ENCODE measurements at regions not wholly inside any gene's neighbourhood (a gene's known extent, or its start where the extent isn't known, plus 50 kb on each side); places are given as distances from the start of the nearest gene placed in this dataset.

- no peak overlapping the region for H3K27ac ChIP-seq (ENCODE audit: low read length)
- no peaks in the 10 kb centered on the region for H3K4me1 ChIP-seq (ENCODE audit: control insufficient read depth, insufficient read depth, low read length)
- no peaks in the 10 kb centered on the region for H3K27me3 ChIP-seq (ENCODE audit: control insufficient read depth, insufficient read depth, low read length)
- H3K36me3 ChIP-seq (ENCODE audit: control insufficient read depth, insufficient read depth, low read length), result no peaks in the 10 kb centered on the region
- no peaks in the 10 kb centered on the region for H3K9me3 ChIP-seq (ENCODE audit: control insufficient read depth, insufficient read depth, low read length)
- no CpG with 5 or more reads among the region's 2 CpGs for WGBS (ENCODE audit: insufficient coverage, insufficient read length)
- DNase-seq (ENCODE audit: low read depth, low spot score), result no peak
- H3K4me3 ChIP-seq (ENCODE audit: low read length), result no peak overlapping the region
These were observed 240.0 kb downstream of the DIO2 start for GRCh38 chr14:79971330-79971729.

- no CpG with 5 or more reads among the region's 2 CpGs for WGBS (ENCODE audit: insufficient coverage, insufficient read length)
- DNase-seq (ENCODE audit: low read depth, low spot score), result no peak
These were observed 243.9 kb downstream of the DIO2 start for GRCh38 chr14:79967453-79967852.

GRCh38 chr14:79967001-79967400, 244.3 kb downstream of the DIO2 start:
- Histone ChIP-seq H3K27me3 (ENCODE audit: control insufficient read depth, insufficient read depth, low read length) (no peaks in the 10 kb centered on the region), H3K4me1 (ENCODE audit: control insufficient read depth, insufficient read depth, low read length) (no peaks in the 10 kb centered on the region), H3K9me3 (ENCODE audit: control insufficient read depth, insufficient read depth, low read length) (no peaks in the 10 kb centered on the region), H3K4me3 (ENCODE audit: low read length) (no peak overlapping the region), H3K27ac (ENCODE audit: low read length) (no peak overlapping the region), H3K36me3 (ENCODE audit: control insufficient read depth, insufficient read depth, low read length) (no peaks in the 10 kb centered on the region)
- no peak for DNase-seq (ENCODE audit: low read depth, low spot score)

More at GRCh38 chr14:79967453-79967852, 243.9 kb downstream of the DIO2 start:
- no peaks in the 10 kb centered on the region for H3K4me1 ChIP-seq (ENCODE audit: control insufficient read depth, insufficient read depth, low read length)
- H3K4me3 ChIP-seq (ENCODE audit: low read length), result no peak overlapping the region
- H3K27ac ChIP-seq (ENCODE audit: low read length), result no peak overlapping the region
- no peaks in the 10 kb centered on the region for H3K27me3 ChIP-seq (ENCODE audit: control insufficient read depth, insufficient read depth, low read length)
- H3K36me3 ChIP-seq (ENCODE audit: control insufficient read depth, insufficient read depth, low read length), result no peaks in the 10 kb centered on the region
- no peaks in the 10 kb centered on the region for H3K9me3 ChIP-seq (ENCODE audit: control insufficient read depth, insufficient read depth, low read length)

GRCh38 chr14:79965896-79966295, 245.4 kb downstream of the DIO2 start:
- Histone ChIP-seq H3K27ac (ENCODE audit: low read length) (no peak overlapping the region), H3K9me3 (ENCODE audit: control insufficient read depth, insufficient read depth, low read length) (no peaks in the 10 kb centered on the region), H3K4me1 (ENCODE audit: control insufficient read depth, insufficient read depth, low read length) (no peaks in the 10 kb centered on the region), H3K4me3 (ENCODE audit: low read length) (no peak overlapping the region), H3K27me3 (ENCODE audit: control insufficient read depth, insufficient read depth, low read length) (no peaks in the 10 kb centered on the region), H3K36me3 (ENCODE audit: control insufficient read depth, insufficient read depth, low read length) (no peaks in the 10 kb centered on the region)
- WGBS (ENCODE audit: insufficient coverage, insufficient read length), result no CpG with 5 or more reads among the region's 2 CpGs
- DNase-seq (ENCODE audit: low read depth, low spot score), result no peak

- Histone ChIP-seq H3K4me1 (ENCODE audit: control insufficient read depth, insufficient read depth, low read length) (no peaks in the 10 kb centered on the region), H3K36me3 (ENCODE audit: control insufficient read depth, insufficient read depth, low read length) (no peaks in the 10 kb centered on the region), H3K9me3 (ENCODE audit: control insufficient read depth, insufficient read depth, low read length) (no peaks in the 10 kb centered on the region), H3K27me3 (ENCODE audit: control insufficient read depth, insufficient read depth, low read length) (no peaks in the 10 kb centered on the region), H3K27ac (ENCODE audit: low read length) (no peak overlapping the region), H3K4me3 (ENCODE audit: low read length) (no peak overlapping the region)
- WGBS (ENCODE audit: insufficient coverage, insufficient read length), result no CpG with 5 or more reads among the region's 2 CpGs
- DNase-seq (ENCODE audit: low read depth, low spot score), result no peak
These were observed 250.1 kb downstream of the DIO2 start for GRCh38 chr14:79961197-79961596.

GRCh38 chr14:79960288-79960687, 251.0 kb downstream of the DIO2 start:
- Histone ChIP-seq H3K9me3 (ENCODE audit: control insufficient read depth, insufficient read depth, low read length) (no peaks in the 10 kb centered on the region), H3K27ac (ENCODE audit: low read length) (no peak overlapping the region)

GRCh38 chr14:79951572-79951971, 259.7 kb downstream of the DIO2 start:
- DNase-seq (ENCODE audit: low read depth, low spot score), result no peak
- Histone ChIP-seq H3K4me1 (ENCODE audit: control insufficient read depth, insufficient read depth, low read length) (no peaks in the 10 kb centered on the region), H3K9me3 (ENCODE audit: control insufficient read depth, insufficient read depth, low read length) (no peaks in the 10 kb centered on the region), H3K27ac (ENCODE audit: low read length) (no peak overlapping the region), H3K4me3 (ENCODE audit: low read length) (no peak overlapping the region), H3K27me3 (ENCODE audit: control insufficient read depth, insufficient read depth, low read length) (no peaks in the 10 kb centered on the region), H3K36me3 (ENCODE audit: control insufficient read depth, insufficient read depth, low read length) (no peaks in the 10 kb centered on the region)
- no CpG with 5 or more reads among the region's 1 CpG for WGBS (ENCODE audit: insufficient coverage, insufficient read length)

More at GRCh38 chr14:79960288-79960687, 251.0 kb downstream of the DIO2 start:
- no peaks in the 10 kb centered on the region for H3K36me3 ChIP-seq (ENCODE audit: control insufficient read depth, insufficient read depth, low read length)
- H3K4me3 ChIP-seq (ENCODE audit: low read length), result no peak overlapping the region
- H3K27me3 ChIP-seq (ENCODE audit: control insufficient read depth, insufficient read depth, low read length), result no peaks in the 10 kb centered on the region
- no peaks in the 10 kb centered on the region for H3K4me1 ChIP-seq (ENCODE audit: control insufficient read depth, insufficient read depth, low read length)
- DNase-seq (ENCODE audit: low read depth, low spot score), result no peak
- no CpG with 5 or more reads among the region's 3 CpGs for WGBS (ENCODE audit: insufficient coverage, insufficient read length)

GRCh38 chr14:79949906-79950305, 261.4 kb downstream of the DIO2 start:
- no peak overlapping the region for H3K27ac ChIP-seq (ENCODE audit: low read length)
- no peaks in the 10 kb centered on the region for H3K27me3 ChIP-seq (ENCODE audit: control insufficient read depth, insufficient read depth, low read length)
- H3K4me1 ChIP-seq (ENCODE audit: control insufficient read depth, insufficient read depth, low read length), result no peaks in the 10 kb centered on the region
- DNase-seq (ENCODE audit: low read depth, low spot score), result no peak
- H3K4me3 ChIP-seq (ENCODE audit: low read length), result no peak overlapping the region
- H3K36me3 ChIP-seq (ENCODE audit: control insufficient read depth, insufficient read depth, low read length), result no peaks in the 10 kb centered on the region
- H3K9me3 ChIP-seq (ENCODE audit: control insufficient read depth, insufficient read depth, low read length), result no peaks in the 10 kb centered on the region

GRCh38 chr14:79947440-79948054, 263.8 kb downstream of the DIO2 start:
- Histone ChIP-seq H3K4me1 (ENCODE audit: control insufficient read depth, insufficient read depth, low read length) (no peaks in the 10 kb centered on the region), H3K4me3 (ENCODE audit: low read length) (no peak overlapping the region), H3K36me3 (ENCODE audit: control insufficient read depth, insufficient read depth, low read length) (no peaks in the 10 kb centered on the region), H3K27me3 (ENCODE audit: control insufficient read depth, insufficient read depth, low read length) (no peaks in the 10 kb centered on the region), H3K27ac (ENCODE audit: low read length) (no peak overlapping the region), H3K9me3 (ENCODE audit: control insufficient read depth, insufficient read depth, low read length) (no peaks in the 10 kb centered on the region)
- no CpG with 5 or more reads among the region's 2 CpGs for WGBS (ENCODE audit: insufficient coverage, insufficient read length)
- DNase-seq (ENCODE audit: low read depth, low spot score), result no peak

- Histone ChIP-seq H3K27ac (ENCODE audit: low read length) (no peak overlapping the region), H3K4me1 (ENCODE audit: control insufficient read depth, insufficient read depth, low read length) (no peaks in the 10 kb centered on the region), H3K36me3 (ENCODE audit: control insufficient read depth, insufficient read depth, low read length) (no peaks in the 10 kb centered on the region), H3K27me3 (ENCODE audit: control insufficient read depth, insufficient read depth, low read length) (no peaks in the 10 kb centered on the region), H3K4me3 (ENCODE audit: low read length) (no peak overlapping the region), H3K9me3 (ENCODE audit: control insufficient read depth, insufficient read depth, low read length) (no peaks in the 10 kb centered on the region)
- no peak for DNase-seq (ENCODE audit: low read depth, low spot score)
- 100% methylated on average over 2 of the region's 6 CpGs for WGBS (ENCODE audit: insufficient coverage, insufficient read length)
These were observed 272.1 kb downstream of the DIO2 start for GRCh38 chr14:79939235-79939634.

GRCh38 chr14:79938185-79938584, 273.1 kb downstream of the DIO2 start:
- DNase-seq (ENCODE audit: low read depth, low spot score), result no peak
- H3K27ac ChIP-seq (ENCODE audit: low read length), result no peak overlapping the region
- no peaks in the 10 kb centered on the region for H3K27me3 ChIP-seq (ENCODE audit: control insufficient read depth, insufficient read depth, low read length)
- H3K4me3 ChIP-seq (ENCODE audit: low read length), result no peak overlapping the region
- no peaks in the 10 kb centered on the region for H3K36me3 ChIP-seq (ENCODE audit: control insufficient read depth, insufficient read depth, low read length)
- no CpG with 5 or more reads among the region's 3 CpGs for WGBS (ENCODE audit: insufficient coverage, insufficient read length)
- no peaks in the 10 kb centered on the region for H3K4me1 ChIP-seq (ENCODE audit: control insufficient read depth, insufficient read depth, low read length)
- H3K9me3 ChIP-seq (ENCODE audit: control insufficient read depth, insufficient read depth, low read length), result no peaks in the 10 kb centered on the region
